HCT116 (cell line): ENCODE measurements at regions not wholly inside any gene's neighbourhood (a gene's known extent, or its start where the extent isn't known, plus 50 kb on each side); places are given as distances from the start of the nearest gene placed in this dataset.

Experiments
- ATAC-seq: fragments of 200-7000 bp; cut with Tn5 transposase; 2 replicates; pipeline ENCODE4 v1.9.1; 2020; ENCODE audit warnings: mild to moderate bottlenecking, moderate library complexity
- BruUV-seq: library from RNA; stranded (reverse); fragments of 400-500 nt; replicated peaks from 2 replicates; lab custom pipeline; 2021; lab: Mats Ljungman, UMichigan
- CTCF ChIA-PET: fragments of 300-600 bp; sonication (Branson Sonifier 250); formaldehyde crosslinking; loops from one replicate; lab custom pipeline; 2021; ENCODE audit warnings: antibody characterized with exemption; lab: Charles Lee
- POLR2A ChIA-PET: fragments of 300-600, 350-600 bp; sonication (Branson Sonifier 250); formaldehyde crosslinking; loops from one replicate; lab custom pipeline; 2021; ENCODE audit warnings: antibody characterized with exemption; lab: Charles Lee
- RAD21 ChIA-PET, 2 experiments: fragments of 300-600 bp; sonication (Branson Sonifier 250); formaldehyde crosslinking; loops; one replicate each; lab custom pipeline; 2023; ENCODE audit warnings: low total read pairs in 2 of 2; ENCODE audit not compliant: uncharacterized antibody in 2 of 2, unreplicated experiment in 2 of 2, low non-redundant PET in 1 of 2; lab: Charles Lee
- DNase-seq: peaks from one replicate; pipeline ENCODE4 v3.0.0-alpha.2; 2010; ENCODE audit warnings: low read depth, low spot score
- H2AFZ ChIP-seq: fragments of 200-600 bp; shearing (Covaris generic), sonication (generic); 2 replicates; pipeline ENCODE4 v1.6.1; 2017; ENCODE audit warnings: low read depth, mixed run types, mixed read lengths, antibody characterized with exemption, low read length; ENCODE audit not compliant: poor library complexity, severe bottlenecking
- H3K27ac ChIP-seq: 2 replicates; pipeline ENCODE4 v1.5.1; 2012; ENCODE audit warnings: low read depth, low read length
- H3K27me3 ChIP-seq: fragments of 200-600 bp; sonication (generic); 2 replicates; pipeline ENCODE4 v1.6.1; 2016; ENCODE audit warnings: mixed run types, low read length, mixed read lengths; ENCODE audit not compliant: insufficient read depth
- H3K36me3 ChIP-seq, 2 experiments: fragments of 200-500 bp in 1 of 2; fragments of 200-600 bp in 1 of 2; sonication (Bioruptor generic) in 1 of 2; sonication (generic) in 1 of 2; 2 replicates each; pipeline versions ENCODE4 v1.5.1 to v1.6.1; 2014 to 2016; ENCODE audit warnings: low read length in 2 of 2, inconsistent platforms in 1 of 2, mixed read lengths in 1 of 2, mixed run types in 1 of 2; ENCODE audit not compliant: insufficient read depth in 2 of 2, control insufficient read depth in 1 of 2
- H3K4me1 ChIP-seq, 2 experiments: fragments of 200-600 bp in 1 of 2; sonication (generic) in 1 of 2; 2 replicates each; pipeline versions ENCODE4 v1.5.1 to v1.6.1; 2012 to 2017; ENCODE audit warnings: low read length in 2 of 2, inconsistent platforms in 1 of 2, mild to moderate bottlenecking in 1 of 2, mixed read lengths in 1 of 2, mixed run types in 1 of 2, moderate library complexity in 1 of 2; ENCODE audit not compliant: insufficient read depth in 2 of 2, control insufficient read depth in 1 of 2
- H3K4me2 ChIP-seq: fragments of 200-600 bp; sonication (generic); 2 replicates; pipeline ENCODE4 v1.6.1; 2017; ENCODE audit warnings: mixed run types, low read length, mixed read lengths
- H3K4me3 ChIP-seq, 2 experiments: fragments of 200-600 bp in 1 of 2; sonication (generic) in 1 of 2; replicated peaks in 1 of 2; 2 replicates each; pipeline ENCODE4 v1.5.1; 2011 to 2016; ENCODE audit warnings: low read length in 2 of 2, control low read depth in 1 of 2, low read depth in 1 of 2, mild to moderate bottlenecking in 1 of 2, mixed read lengths in 1 of 2, mixed run types in 1 of 2
- H3K79me2 ChIP-seq: fragments of 200-600 bp; sonication (generic); 2 replicates; pipeline ENCODE4 v1.6.1; 2017; ENCODE audit warnings: mild to moderate bottlenecking, mixed run types, low read length, moderate library complexity, mixed read lengths; ENCODE audit not compliant: insufficient read depth
- H3K9ac ChIP-seq: fragments of 200-600 bp; sonication (generic); 2 replicates; pipeline ENCODE4 v1.6.1; 2016; ENCODE audit warnings: low read length, mixed read lengths
- H3K9me2 ChIP-seq: fragments of 200-600 bp; sonication (generic), shearing (Covaris generic); 2 replicates; pipeline ENCODE4 v1.6.1; 2017; ENCODE audit warnings: mixed run types, mild to moderate bottlenecking, moderate library complexity; ENCODE audit not compliant: insufficient read depth
- H3K9me3 ChIP-seq, 2 experiments: fragments of 200-500 bp in 1 of 2; fragments of 200-600 bp in 1 of 2; sonication (Bioruptor generic) in 1 of 2; sonication (generic) in 1 of 2; 2 replicates each; pipeline ENCODE4 v1.6.1; 2014 to 2017; ENCODE audit warnings: low read length in 2 of 2, mixed read lengths in 2 of 2, inconsistent platforms in 1 of 2, low read depth in 1 of 2, mild to moderate bottlenecking in 1 of 2, mixed run types in 1 of 2, moderate library complexity in 1 of 2; ENCODE audit not compliant: control insufficient read depth in 1 of 2, insufficient read depth in 1 of 2
- H4K20me1 ChIP-seq: fragments of 200-600 bp; sonication (generic), shearing (Covaris generic); 2 replicates; pipeline ENCODE4 v1.6.1; 2017; ENCODE audit warnings: mixed run types, mild to moderate bottlenecking, moderate library complexity; ENCODE audit not compliant: insufficient read depth
- CBX3 ChIP-seq: IDR thresholded peaks from 2 replicates; pipeline ENCODE4 v1.6.1; 2012; ENCODE audit warnings: low read depth
- CEBPB ChIP-seq: IDR thresholded peaks from 2 replicates; pipeline ENCODE4 v1.6.1; 2012; ENCODE audit warnings: low read depth
- FOSL1 ChIP-seq: IDR thresholded peaks from 2 replicates; pipeline ENCODE4 v1.6.1; 2012; ENCODE audit warnings: low read depth
- JUND ChIP-seq: IDR thresholded peaks from 2 replicates; pipeline ENCODE4 v1.6.1; 2012
- MAX ChIP-seq: IDR thresholded peaks from 2 replicates; pipeline ENCODE4 v1.6.1; 2012
- POLR2A ChIP-seq: IDR thresholded peaks from 2 replicates; pipeline ENCODE4 v1.7.0; 2011; ENCODE audit warnings: borderline replicate concordance; ENCODE audit not compliant: insufficient read depth, insufficient read length; ENCODE audit errors: extremely low read depth
- POLR2AphosphoS5 ChIP-seq: IDR thresholded peaks from 2 replicates; pipeline ENCODE4 v1.6.1; 2011; ENCODE audit warnings: mild to moderate bottlenecking, low read depth, low read length, moderate library complexity
- RAD21 ChIP-seq: IDR thresholded peaks from 2 replicates; pipeline ENCODE4 v1.6.1; 2012; ENCODE audit warnings: low read depth, mild to moderate bottlenecking
- SIN3A ChIP-seq: IDR thresholded peaks from 2 replicates; pipeline ENCODE4 v1.6.1; 2012; ENCODE audit warnings: low read depth
- SP1 ChIP-seq: IDR thresholded peaks from 2 replicates; pipeline ENCODE4 v1.6.1; 2012; ENCODE audit warnings: low read depth
- TCF7L2 ChIP-seq: IDR thresholded peaks from 2 replicates; pipeline ENCODE4 v1.7.0; 2011; ENCODE audit warnings: borderline replicate concordance, inconsistent platforms; ENCODE audit not compliant: insufficient read depth, insufficient read length; ENCODE audit errors: extremely low read depth
- YY1 ChIP-seq: IDR thresholded peaks from 2 replicates; pipeline ENCODE4 v1.6.1; 2011; ENCODE audit warnings: low read length, low read depth, moderate library complexity, mild to moderate bottlenecking; ENCODE audit not compliant: insufficient replicate concordance; ENCODE audit errors: extremely low read depth
- ZBTB33 ChIP-seq: IDR thresholded peaks from 2 replicates; pipeline ENCODE4 v1.6.1; 2011; ENCODE audit warnings: mild to moderate bottlenecking, low read length, moderate library complexity; ENCODE audit not compliant: insufficient replicate concordance; ENCODE audit errors: extremely low read depth
- ZFX ChIP-seq: fragments of 450-650 bp; IDR thresholded peaks from 2 replicates; pipeline ENCODE4 v1.6.1; 2017
- intact Hi-C: fragments of 100-400 bp; cut with micrococcal nuclease; formaldehyde crosslinking; loops from 2 replicates; pipeline ENCODE4 v1.10.0; 2022

GRCh38 chr12:91413581-91414546, 231.2 kb upstream of the DCN start:
- no peak overlapping the region for H3K27ac ChIP-seq
- peak overlapping the region; percentile 62 for H3K4me2 ChIP-seq
- no peaks in the 10 kb centered on the region for H3K79me2 ChIP-seq
- no peaks in the 10 kb centered on the region for H4K20me1 ChIP-seq
- ChIA-PET RAD21 (no interaction called here), POLR2A (no interaction called here), CTCF (no interaction called here)
- no peak overlapping the region for H3K9ac ChIP-seq
- H3K9me3 ChIP-seq = no peaks in the 10 kb centered on the region
- peak overlapping the region; percentile 87 for H2AFZ ChIP-seq
- no peaks in the 10 kb centered on the region for H3K27me3 ChIP-seq
- DNase-seq (peak; percentile 51), ATAC-seq (peak; percentile 94)
- H3K9me2 ChIP-seq = no peaks in the 10 kb centered on the region
- H3K4me1 ChIP-seq = peaks cover 6 to 14% of the 10 kb centered on the region in 2 experiments; a peak in 3 of 4 replicates
- intact Hi-C loops = no loop called here
- TF ChIP-seq ZBTB33 (no peak), ZFX (no peak), POLR2AphosphoS5 (no peak), SIN3A (0 out of 2 replicates have a peak, but pooled peaks have one; percentile 58), YY1 (no peak), TCF7L2 (no peak), POLR2A (no peak), CEBPB (peak; percentile 64), MAX (peak; percentile 36; the same call in 1 of the 2 replicates), JUND (peak; percentile 69), SP1 (peak; percentile 42), CBX3 (peak; percentile 48; the same call in 1 of the 2 replicates), FOSL1 (peak; percentile 63), RAD21 (peak; percentile 38)
- H3K4me3 ChIP-seq = no peak overlapping the region
- no peaks in the 10 kb centered on the region for H3K36me3 ChIP-seq
- BruUV-seq = no TSS peak
